A673 (cell line): ENCODE measurements at regions not wholly inside any gene's neighbourhood (a gene's known extent, or its start where the extent isn't known, plus 50 kb on each side); places are given as distances from the start of the nearest gene placed in this dataset.

Experiments
- EZH2 ChIP-seq: fragments of 200-600 bp; sonication (generic); IDR thresholded peaks from 2 replicates; pipeline ENCODE4 v1.6.1; 2017; ENCODE audit warnings: borderline replicate concordance, low read depth, mild to moderate bottlenecking, mixed read lengths, antibody characterized with exemption, low read length; ENCODE audit not compliant: poor library complexity, severe bottlenecking
- TF ChIP-seq, protein P1 (sequence below): fragments of 300-800, 200-600 bp; sonication (generic); conservative IDR thresholded peaks from 2 replicates; pipeline ENCODE4 v1.5.1; 2017; ENCODE audit warnings: low read depth, mild to moderate bottlenecking, antibody characterized with exemption, low read length, moderate library complexity, mixed read lengths

- TF ChIP-seq, protein P1, sequence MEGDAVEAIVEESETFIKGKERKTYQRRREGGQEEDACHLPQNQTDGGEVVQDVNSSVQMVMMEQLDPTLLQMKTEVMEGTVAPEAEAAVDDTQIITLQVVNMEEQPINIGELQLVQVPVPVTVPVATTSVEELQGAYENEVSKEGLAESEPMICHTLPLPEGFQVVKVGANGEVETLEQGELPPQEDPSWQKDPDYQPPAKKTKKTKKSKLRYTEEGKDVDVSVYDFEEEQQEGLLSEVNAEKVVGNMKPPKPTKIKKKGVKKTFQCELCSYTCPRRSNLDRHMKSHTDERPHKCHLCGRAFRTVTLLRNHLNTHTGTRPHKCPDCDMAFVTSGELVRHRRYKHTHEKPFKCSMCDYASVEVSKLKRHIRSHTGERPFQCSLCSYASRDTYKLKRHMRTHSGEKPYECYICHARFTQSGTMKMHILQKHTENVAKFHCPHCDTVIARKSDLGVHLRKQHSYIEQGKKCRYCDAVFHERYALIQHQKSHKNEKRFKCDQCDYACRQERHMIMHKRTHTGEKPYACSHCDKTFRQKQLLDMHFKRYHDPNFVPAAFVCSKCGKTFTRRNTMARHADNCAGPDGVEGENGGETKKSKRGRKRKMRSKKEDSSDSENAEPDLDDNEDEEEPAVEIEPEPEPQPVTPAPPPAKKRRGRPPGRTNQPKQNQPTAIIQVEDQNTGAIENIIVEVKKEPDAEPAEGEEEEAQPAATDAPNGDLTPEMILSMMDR, result no peak
- TF ChIP-seq EZH2, result no peak
Measured at GRCh38 chr12:87304406-87304805, 724.8 kb downstream of the C12orf50 start.
